Type B pancreatic cell (in vitro differentiated cells): ENCODE measurements at regions not wholly inside any gene's neighbourhood (a gene's known extent, or its start where the extent isn't known, plus 50 kb on each side); places are given as distances from the start of the nearest gene placed in this dataset.

ENCODE experiments used
- DNase-seq: peaks from one replicate; pipeline ENCODE4 v3.0.0; 2021; ENCODE audit warnings: mixed read lengths; ENCODE audit not compliant: unreplicated experiment; ENCODE audit errors: extremely low spot score
- H3K27ac Mint-ChIP-seq: 2 replicates; pipeline ENCODE4 v1.8.0; 2021; ENCODE audit warnings: mild to moderate bottlenecking, mixed read lengths
- H3K27me3 Mint-ChIP-seq: 2 replicates; pipeline ENCODE4 v1.8.0; 2021; ENCODE audit warnings: mixed read lengths
- H3K36me3 Mint-ChIP-seq: 2 replicates; pipeline ENCODE4 v1.8.0; 2021; ENCODE audit warnings: mixed read lengths
- H3K4me1 Mint-ChIP-seq: one replicate; pipeline ENCODE4 v1.8.0; 2021; ENCODE audit warnings: mixed read lengths; ENCODE audit not compliant: unreplicated experiment
- H3K4me3 Mint-ChIP-seq: 2 replicates; pipeline ENCODE4 v1.8.0; 2021; ENCODE audit warnings: mild to moderate bottlenecking, mixed read lengths
- H3K9me3 Mint-ChIP-seq: 2 replicates; pipeline ENCODE4 v1.8.0; 2021; ENCODE audit warnings: mixed read lengths
- TF ChIP-seq, protein P1 (sequence below): fragments of 200-600 bp; sonication (generic); conservative IDR thresholded peaks from 2 replicates; pipeline ENCODE4 v1.5.0; 2021; ENCODE audit warnings: antibody characterized with exemption, mild to moderate bottlenecking

GRCh38 chr2:18861951-18862350, 272.6 kb upstream of the NT5C1B start:
- no peaks in the 10 kb centered on the region for H3K27me3 Mint-ChIP-seq
- no peaks in the 10 kb centered on the region for H3K4me1 Mint-ChIP-seq
- no peak for DNase-seq
- peaks cover 3% of the 10 kb centered on the region for H3K9me3 Mint-ChIP-seq
- no peak overlapping the region for H3K27ac Mint-ChIP-seq
- H3K4me3 Mint-ChIP-seq = no peak overlapping the region
- TF ChIP-seq, protein P1, sequence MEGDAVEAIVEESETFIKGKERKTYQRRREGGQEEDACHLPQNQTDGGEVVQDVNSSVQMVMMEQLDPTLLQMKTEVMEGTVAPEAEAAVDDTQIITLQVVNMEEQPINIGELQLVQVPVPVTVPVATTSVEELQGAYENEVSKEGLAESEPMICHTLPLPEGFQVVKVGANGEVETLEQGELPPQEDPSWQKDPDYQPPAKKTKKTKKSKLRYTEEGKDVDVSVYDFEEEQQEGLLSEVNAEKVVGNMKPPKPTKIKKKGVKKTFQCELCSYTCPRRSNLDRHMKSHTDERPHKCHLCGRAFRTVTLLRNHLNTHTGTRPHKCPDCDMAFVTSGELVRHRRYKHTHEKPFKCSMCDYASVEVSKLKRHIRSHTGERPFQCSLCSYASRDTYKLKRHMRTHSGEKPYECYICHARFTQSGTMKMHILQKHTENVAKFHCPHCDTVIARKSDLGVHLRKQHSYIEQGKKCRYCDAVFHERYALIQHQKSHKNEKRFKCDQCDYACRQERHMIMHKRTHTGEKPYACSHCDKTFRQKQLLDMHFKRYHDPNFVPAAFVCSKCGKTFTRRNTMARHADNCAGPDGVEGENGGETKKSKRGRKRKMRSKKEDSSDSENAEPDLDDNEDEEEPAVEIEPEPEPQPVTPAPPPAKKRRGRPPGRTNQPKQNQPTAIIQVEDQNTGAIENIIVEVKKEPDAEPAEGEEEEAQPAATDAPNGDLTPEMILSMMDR = no peak
- no peaks in the 10 kb centered on the region for H3K36me3 Mint-ChIP-seq

DNA sequence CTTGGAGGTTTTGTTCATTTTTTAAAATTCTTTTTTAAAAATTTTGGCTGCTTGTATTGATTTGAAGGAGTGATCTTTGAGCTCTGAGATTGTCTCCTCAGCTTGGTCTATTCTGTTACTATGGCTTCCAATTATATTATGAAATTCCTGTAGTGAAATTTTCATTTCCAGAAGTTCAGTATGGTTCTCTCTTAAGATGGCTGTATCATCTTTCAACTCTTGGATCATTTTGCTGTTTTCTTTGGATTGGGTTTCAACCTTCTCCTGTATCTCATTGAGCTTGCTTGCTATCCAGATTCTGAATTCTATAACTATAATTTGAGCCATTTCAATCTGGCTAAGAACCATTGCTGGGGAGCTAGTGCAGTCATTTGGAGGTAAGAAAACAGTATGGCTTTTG, 270.8 kb upstream of the NT5C1B start:
- Mint-ChIP-seq H3K27me3 (no peaks in the 10 kb centered on the region), H3K27ac (no peak overlapping the region), H3K4me3 (no peak overlapping the region), H3K9me3 (no peaks in the 10 kb centered on the region), H3K4me1 (no peaks in the 10 kb centered on the region), H3K36me3 (no peaks in the 10 kb centered on the region)
- TF ChIP-seq, protein P1 = no peak
- DNase-seq = no peak

DNA sequence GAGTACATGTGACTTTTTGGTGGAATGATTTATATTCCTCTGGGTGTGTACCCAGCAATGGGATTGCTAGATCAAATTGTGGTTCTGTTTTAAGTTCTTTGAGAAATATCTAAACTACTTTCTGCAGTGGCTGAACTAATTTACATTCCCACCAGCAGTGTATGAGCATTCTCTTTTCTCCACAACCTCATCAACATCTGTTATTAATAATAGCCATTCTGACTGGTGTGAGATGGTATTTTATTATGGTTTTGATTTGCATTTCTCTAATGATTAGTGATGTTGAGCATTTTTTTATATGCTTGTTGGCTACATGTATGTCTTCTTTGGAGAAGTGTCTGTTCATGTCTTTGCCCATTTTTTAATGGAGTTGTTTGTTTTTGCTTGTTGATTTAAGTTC, 267.4 kb upstream of the NT5C1B start:
- H3K27me3 Mint-ChIP-seq = peaks cover 4% of the 10 kb centered on the region
- no peaks in the 10 kb centered on the region for H3K36me3 Mint-ChIP-seq
- H3K4me3 Mint-ChIP-seq = no peak overlapping the region
- DNase-seq = no peak
- H3K4me1 Mint-ChIP-seq = no peaks in the 10 kb centered on the region
- TF ChIP-seq, protein P1 = no peak
- H3K9me3 Mint-ChIP-seq = peaks cover 4% of the 10 kb centered on the region
- no peak overlapping the region for H3K27ac Mint-ChIP-seq

GRCh38 chr2:18855027-18855426, 265.7 kb upstream of the NT5C1B start:
- Mint-ChIP-seq H3K27me3 (peaks cover 4% of the 10 kb centered on the region), H3K4me3 (no peak overlapping the region), H3K27ac (no peak overlapping the region), H3K9me3 (peaks cover 4% of the 10 kb centered on the region), H3K36me3 (no peaks in the 10 kb centered on the region), H3K4me1 (peaks cover 3% of the 10 kb centered on the region)
- no peak for DNase-seq
- TF ChIP-seq, protein P1 = peak; percentile 61

GRCh38 chr2:18849841-18850578, 260.6 kb upstream of the NT5C1B start:
- peaks cover 4% of the 10 kb centered on the region for H3K27me3 Mint-ChIP-seq
- H3K9me3 Mint-ChIP-seq = peaks cover 4% of the 10 kb centered on the region
- TF ChIP-seq, protein P1 = no peak
- no peak overlapping the region for H3K4me3 Mint-ChIP-seq
- no peak for DNase-seq
- no peak overlapping the region for H3K27ac Mint-ChIP-seq
- peaks cover 6% of the 10 kb centered on the region for H3K4me1 Mint-ChIP-seq
- no peaks in the 10 kb centered on the region for H3K36me3 Mint-ChIP-seq
